GM23248 (cell line): ENCODE measurements at regions not wholly inside any gene's neighbourhood (a gene's known extent, or its start where the extent isn't known, plus 50 kb on each side); places are given as distances from the start of the nearest gene placed in this dataset.

ENCODE experiments used
- EZH2 ChIP-seq: fragments of 200-600 bp; sonication (generic); IDR thresholded peaks from 2 replicates; pipeline ENCODE4 v1.6.1; 2018; ENCODE audit warnings: antibody characterized with exemption, mild to moderate bottlenecking; ENCODE audit not compliant: insufficient read depth, poor library complexity, severe bottlenecking
- EZH2phosphoT487 ChIP-seq: fragments of 200-600 bp; sonication (generic); IDR thresholded peaks from 2 replicates; pipeline ENCODE4 v1.6.1; 2018; ENCODE audit warnings: antibody characterized with exemption, moderate library complexity, mild to moderate bottlenecking, low read depth; ENCODE audit not compliant: insufficient read depth

DNA sequence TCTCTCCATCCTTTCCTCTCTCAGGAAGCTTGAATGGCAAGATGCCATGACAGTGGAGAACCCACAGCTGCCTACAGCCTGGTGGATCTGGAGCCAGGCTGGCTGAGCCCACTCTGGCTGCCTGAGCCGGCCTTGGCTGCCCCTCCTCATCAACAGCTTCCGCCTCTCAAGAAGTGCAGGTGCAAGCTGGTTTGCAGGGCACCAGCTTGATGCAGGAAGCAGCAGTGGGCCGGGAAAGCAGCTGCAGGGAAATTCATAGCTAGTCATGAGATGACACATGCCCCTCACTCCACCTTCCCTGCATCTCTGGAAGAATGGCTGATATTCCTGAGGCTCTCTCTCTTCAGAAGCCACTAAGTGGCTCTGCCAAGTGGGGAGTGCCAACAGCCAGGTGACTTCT lies 289.1 kb downstream of the RPS29 start:
- TF ChIP-seq EZH2phosphoT487: no peak
- TF ChIP-seq EZH2: no peak
